ENCODE measurements at regions not wholly inside any gene's neighbourhood (a gene's known extent, or its start where the extent isn't known, plus 50 kb on each side); places are given as distances from the start of the nearest gene placed in this dataset.

GRCh38 chr15:35654332-35654731 is 108.4 kb upstream of the DPH6 start:
- H3K4me1 ChIP-seq (replicated peaks in 1 of 2), result no peaks in the 10 kb centered on the region
- intact Hi-C loops (cut with DNase I), result no loop called here
- WGBS, 4 donors, result 58 to 65% (median 62%) methylated on average over 3 of the region's 3 CpGs
- no peak for TF ChIP-seq POLR2A (IDR thresholded peaks at IDR 0.05)
- TF ChIP-seq CTCF (IDR thresholded peaks at IDR 0.05), result no peak
- H3K27me3 ChIP-seq, result no peaks in the 10 kb centered on the region
- H3K36me3 ChIP-seq (replicated peaks in 1 of 2), result no peaks in the 10 kb centered on the region
- DNase-seq, result no peak
- H3K27ac ChIP-seq, result no peak overlapping the region
- H3K9me3 ChIP-seq (replicated peaks in 1 of 3), result no peaks in the 10 kb centered on the region
- H3K4me3 ChIP-seq, result no peak overlapping the region

GRCh38 chr15:35657679-35658311 is 111.8 kb upstream of the DPH6 start:
- TF ChIP-seq POLR2A (IDR thresholded peaks at IDR 0.05) (no peak), CTCF (IDR thresholded peaks at IDR 0.05) (no peak)
- no peaks in the 10 kb centered on the region for H3K9me3 ChIP-seq (replicated peaks in 1 of 3)
- H3K4me3 ChIP-seq, result no peak overlapping the region
- no peak for DNase-seq
- no peaks in the 10 kb centered on the region for H3K27me3 ChIP-seq
- H3K4me1 ChIP-seq (replicated peaks in 1 of 2), result no peaks in the 10 kb centered on the region
- intact Hi-C loops (cut with DNase I), result no loop called here
- 31 to 66% (median 58%) methylated on average over 4 of the region's 4 CpGs for WGBS, 4 donors
- H3K27ac ChIP-seq, result no peak overlapping the region
- H3K36me3 ChIP-seq (replicated peaks in 1 of 2), result no peaks in the 10 kb centered on the region

- 60 to 69% (median 61%) methylated on average over 2 of the region's 2 CpGs for WGBS, 4 donors
- H3K27ac ChIP-seq, result peak overlapping the region in 1 of 5 donors; percentile 56
- intact Hi-C loops (cut with DNase I), result no loop called here
Observed at GRCh38 chr15:35663956-35664355, 118.0 kb upstream of the DPH6 start.

GRCh38 chr15:35665896-35666536 is 120.1 kb upstream of the DPH6 start:
- whole genome bisulfite sequencing, 4 donors, result 71 to 76% (median 73%) methylated on average over 9 of the region's 9 CpGs
- Histone ChIP-seq H3K27ac (no peak overlapping the region), H3K36me3 (replicated peaks in 1 of 2) (no peaks in the 10 kb centered on the region), H3K4me3 (no peak overlapping the region), H3K27me3 (no peaks in the 10 kb centered on the region), H3K4me1 (replicated peaks in 1 of 2) (peaks cover 4 to 20% of the 10 kb centered on the region in 2 donors), H3K9me3 (replicated peaks in 1 of 3) (no peaks in the 10 kb centered on the region)
- no peak for TF ChIP-seq POLR2A (IDR thresholded peaks at IDR 0.05)
- no peak for TF ChIP-seq CTCF (IDR thresholded peaks at IDR 0.05)
- no peak for DNase-seq
- intact Hi-C loops (cut with DNase I), result no loop called here

More at GRCh38 chr15:35663956-35664355, 118.0 kb upstream of the DPH6 start:
- no peak for DNase-seq
- Histone ChIP-seq H3K4me1 (replicated peaks in 1 of 2) (peaks cover 4 to 20% of the 10 kb centered on the region in 2 donors), H3K9me3 (replicated peaks in 1 of 3) (no peaks in the 10 kb centered on the region), H3K27me3 (no peaks in the 10 kb centered on the region), H3K4me3 (no peak overlapping the region), H3K36me3 (replicated peaks in 1 of 2) (no peaks in the 10 kb centered on the region)
- TF ChIP-seq CTCF (IDR thresholded peaks at IDR 0.05) (no peak), POLR2A (IDR thresholded peaks at IDR 0.05) (no peak)

Data from adrenal gland (tissue), 9 donors.